ENCODE measurements at regions not wholly inside any gene's neighbourhood (a gene's known extent, or its start where the extent isn't known, plus 50 kb on each side); places are given as distances from the start of the nearest gene placed in this dataset.
"Not testable (repeated sequence)": the region's sequence is repeated elsewhere in the genome, so short reads cannot be mapped to it uniquely, and the experiment has no call there.

GRCh38 chr13:103895835-103896531 lies 829.8 kb upstream of the SLC10A2 start:
- ChIA-PET CTCF (no interaction called here), POLR2A (no interaction called here)
- Mint-ChIP-seq H3K4me3 (no peak overlapping the region), H3K36me3 (ENCODE audit: low read depth) (no peaks in the 10 kb centered on the region), H3K27ac (no peak overlapping the region), H3K4me1 (ENCODE audit: low read depth) (no peaks in the 10 kb centered on the region), H3K9me3 (ENCODE audit: insufficient read depth) (peaks cover 7% of the 10 kb centered on the region), H3K27me3 (ENCODE audit: low read depth) (no peaks in the 10 kb centered on the region)
- no peak for DNase-seq
- ATAC-seq: no peak

GRCh38 chr13:103894626-103895025 lies 828.4 kb upstream of the SLC10A2 start:
- CTCF ChIA-PET: no interaction called here
- Mint-ChIP-seq H3K4me1 (ENCODE audit: low read depth) (no peaks in the 10 kb centered on the region), H3K36me3 (ENCODE audit: low read depth) (no peaks in the 10 kb centered on the region), H3K9me3 (ENCODE audit: insufficient read depth) (peaks cover 7% of the 10 kb centered on the region), H3K27ac (no peak overlapping the region), H3K4me3 (no peak overlapping the region), H3K27me3 (ENCODE audit: low read depth) (no peaks in the 10 kb centered on the region)
- DNase-seq: no peak
- POLR2A ChIA-PET: no interaction called here
- no peak for ATAC-seq

GRCh38 chr13:103884101-103884723 lies 818.0 kb upstream of the SLC10A2 start:
- no peak for DNase-seq
- no peak for ATAC-seq
- Mint-ChIP-seq H3K27me3 (ENCODE audit: low read depth) (no peaks in the 10 kb centered on the region), H3K9me3 (ENCODE audit: insufficient read depth) (peaks cover 7% of the 10 kb centered on the region), H3K4me3 (no peak overlapping the region), H3K4me1 (ENCODE audit: low read depth) (no peaks in the 10 kb centered on the region), H3K27ac (no peak overlapping the region), H3K36me3 (ENCODE audit: low read depth) (no peaks in the 10 kb centered on the region)
- POLR2A ChIA-PET: no interaction called here
- CTCF ChIA-PET: no interaction called here

GRCh38 chr13:103883698-103884097 lies 817.5 kb upstream of the SLC10A2 start:
- ChIA-PET POLR2A (no interaction called here), CTCF (no interaction called here)
- Mint-ChIP-seq H3K4me3 (no peak overlapping the region), H3K36me3 (ENCODE audit: low read depth) (no peaks in the 10 kb centered on the region), H3K27me3 (ENCODE audit: low read depth) (no peaks in the 10 kb centered on the region), H3K4me1 (ENCODE audit: low read depth) (no peaks in the 10 kb centered on the region), H3K9me3 (ENCODE audit: insufficient read depth) (peaks cover 7% of the 10 kb centered on the region), H3K27ac (no peak overlapping the region)
- DNase-seq: no peak
- no peak for ATAC-seq

GRCh38 chr13:103883164-103883563 lies 816.9 kb upstream of the SLC10A2 start:
- H3K4me1 Mint-ChIP-seq (ENCODE audit: low read depth): no peaks in the 10 kb centered on the region
- ChIA-PET POLR2A (no interaction called here), CTCF (no interaction called here)
- DNase-seq (no peak), ATAC-seq (no peak)
- H3K27me3 Mint-ChIP-seq (ENCODE audit: low read depth): no peaks in the 10 kb centered on the region
- peaks cover 7% of the 10 kb centered on the region for H3K9me3 Mint-ChIP-seq (ENCODE audit: insufficient read depth)
- H3K36me3 Mint-ChIP-seq (ENCODE audit: low read depth): no peaks in the 10 kb centered on the region
- no peak overlapping the region for H3K4me3 Mint-ChIP-seq
- no peak overlapping the region for H3K27ac Mint-ChIP-seq

GRCh38 chr13:103880146-103880545 lies 813.9 kb upstream of the SLC10A2 start:
- H3K4me3 Mint-ChIP-seq; DNase-seq; CTCF ChIA-PET; H3K27ac Mint-ChIP-seq; POLR2A ChIA-PET; H3K9me3 Mint-ChIP-seq (ENCODE audit: insufficient read depth); ATAC-seq; H3K27me3 Mint-ChIP-seq (ENCODE audit: low read depth); H3K36me3 Mint-ChIP-seq (ENCODE audit: low read depth); H3K4me1 Mint-ChIP-seq (ENCODE audit: low read depth): not testable (repeated sequence)

- Mint-ChIP-seq H3K36me3 (ENCODE audit: low read depth) (no peaks in the 10 kb centered on the region), H3K9me3 (ENCODE audit: insufficient read depth) (peaks cover 2% of the 10 kb centered on the region), H3K4me3 (no peak overlapping the region), H3K27me3 (ENCODE audit: low read depth) (no peaks in the 10 kb centered on the region), H3K4me1 (ENCODE audit: low read depth) (no peaks in the 10 kb centered on the region), H3K27ac (no peak overlapping the region)
- no peak for ATAC-seq
- DNase-seq: no peak
- ChIA-PET POLR2A (no interaction called here), CTCF (no interaction called here)
Observed at GRCh38 chr13:103878891-103879605, 812.8 kb upstream of the SLC10A2 start.

- Mint-ChIP-seq H3K27ac (no peak overlapping the region), H3K4me1 (ENCODE audit: low read depth) (no peaks in the 10 kb centered on the region), H3K36me3 (ENCODE audit: low read depth) (no peaks in the 10 kb centered on the region), H3K4me3 (no peak overlapping the region), H3K9me3 (ENCODE audit: insufficient read depth) (peaks cover 9% of the 10 kb centered on the region), H3K27me3 (ENCODE audit: low read depth) (no peaks in the 10 kb centered on the region)
- POLR2A ChIA-PET: no interaction called here
- DNase-seq: no peak
- CTCF ChIA-PET: no interaction called here
- no peak for ATAC-seq
Observed at GRCh38 chr13:103876571-103876970, 810.4 kb upstream of the SLC10A2 start.

- POLR2A ChIA-PET: no interaction called here
- ATAC-seq: no peak
Observed at GRCh38 chr13:103873725-103874124, 807.5 kb upstream of the SLC10A2 start.

GRCh38 chr13:103866048-103866447 lies 799.8 kb upstream of the SLC10A2 start:
- no peak overlapping the region for H3K27ac Mint-ChIP-seq
- no peak overlapping the region for H3K4me3 Mint-ChIP-seq
- DNase-seq (no peak), ATAC-seq (no peak)
- H3K36me3 Mint-ChIP-seq (ENCODE audit: low read depth): no peaks in the 10 kb centered on the region
- ChIA-PET CTCF (no interaction called here), POLR2A (no interaction called here)
- no peaks in the 10 kb centered on the region for H3K27me3 Mint-ChIP-seq (ENCODE audit: low read depth)
- no peaks in the 10 kb centered on the region for H3K4me1 Mint-ChIP-seq (ENCODE audit: low read depth)
- H3K9me3 Mint-ChIP-seq (ENCODE audit: insufficient read depth): peaks cover 4% of the 10 kb centered on the region

More at GRCh38 chr13:103873725-103874124, 807.5 kb upstream of the SLC10A2 start:
- H3K4me1 Mint-ChIP-seq (ENCODE audit: low read depth): no peaks in the 10 kb centered on the region
- no peak overlapping the region for H3K4me3 Mint-ChIP-seq
- no peak overlapping the region for H3K27ac Mint-ChIP-seq
- H3K36me3 Mint-ChIP-seq (ENCODE audit: low read depth): no peaks in the 10 kb centered on the region
- H3K27me3 Mint-ChIP-seq (ENCODE audit: low read depth): no peaks in the 10 kb centered on the region
- DNase-seq: no peak
- CTCF ChIA-PET: no interaction called here
- peaks cover 13% of the 10 kb centered on the region for H3K9me3 Mint-ChIP-seq (ENCODE audit: insufficient read depth)

- H3K27me3 Mint-ChIP-seq (ENCODE audit: low read depth): no peaks in the 10 kb centered on the region
- no peaks in the 10 kb centered on the region for H3K36me3 Mint-ChIP-seq (ENCODE audit: low read depth)
- no peak overlapping the region for H3K27ac Mint-ChIP-seq
- no peak for DNase-seq
- no peak overlapping the region for H3K4me3 Mint-ChIP-seq
- ChIA-PET CTCF (no interaction called here), POLR2A (no interaction called here)
- H3K9me3 Mint-ChIP-seq (ENCODE audit: insufficient read depth): no peaks in the 10 kb centered on the region
- ATAC-seq: no peak
- no peaks in the 10 kb centered on the region for H3K4me1 Mint-ChIP-seq (ENCODE audit: low read depth)
Observed at GRCh38 chr13:103862525-103862924, 796.3 kb upstream of the SLC10A2 start.

GRCh38 chr13:103859952-103860351 lies 793.7 kb upstream of the SLC10A2 start:
- ChIA-PET CTCF (no interaction called here), POLR2A (no interaction called here)
- ATAC-seq: no peak
- Mint-ChIP-seq H3K4me3 (no peak overlapping the region), H3K4me1 (ENCODE audit: low read depth) (no peaks in the 10 kb centered on the region), H3K27me3 (ENCODE audit: low read depth) (no peaks in the 10 kb centered on the region), H3K36me3 (ENCODE audit: low read depth) (no peaks in the 10 kb centered on the region), H3K9me3 (ENCODE audit: insufficient read depth) (no peaks in the 10 kb centered on the region), H3K27ac (no peak overlapping the region)
- no peak for DNase-seq
